ENCODE measurements at regions not wholly inside any gene's neighbourhood (a gene's known extent, or its start where the extent isn't known, plus 50 kb on each side); places are given as distances from the start of the nearest gene placed in this dataset.

GRCh38 chr12:98228683-98229539 is 286.5 kb upstream of the TMPO start:
- DNase-seq = no peak

DNA sequence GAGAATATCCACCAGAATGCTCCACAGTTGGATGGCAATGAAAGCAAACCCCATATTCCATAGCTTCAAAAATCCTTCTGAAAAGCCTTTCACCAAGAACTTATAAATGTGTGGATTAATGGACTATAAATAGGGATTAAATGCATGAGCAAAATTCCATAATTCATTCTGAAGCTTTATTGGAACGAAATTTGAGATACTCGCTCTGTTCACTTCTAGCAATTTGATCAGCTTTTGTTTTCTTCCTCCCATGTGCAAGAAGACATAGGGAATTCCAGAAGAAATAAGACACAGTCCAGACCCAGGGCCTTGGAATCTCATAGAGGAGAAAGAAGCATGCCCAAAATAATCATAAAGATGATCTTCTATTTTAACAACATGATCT is 285.9 kb upstream of the TMPO start:
- no peak for DNase-seq

DNA sequence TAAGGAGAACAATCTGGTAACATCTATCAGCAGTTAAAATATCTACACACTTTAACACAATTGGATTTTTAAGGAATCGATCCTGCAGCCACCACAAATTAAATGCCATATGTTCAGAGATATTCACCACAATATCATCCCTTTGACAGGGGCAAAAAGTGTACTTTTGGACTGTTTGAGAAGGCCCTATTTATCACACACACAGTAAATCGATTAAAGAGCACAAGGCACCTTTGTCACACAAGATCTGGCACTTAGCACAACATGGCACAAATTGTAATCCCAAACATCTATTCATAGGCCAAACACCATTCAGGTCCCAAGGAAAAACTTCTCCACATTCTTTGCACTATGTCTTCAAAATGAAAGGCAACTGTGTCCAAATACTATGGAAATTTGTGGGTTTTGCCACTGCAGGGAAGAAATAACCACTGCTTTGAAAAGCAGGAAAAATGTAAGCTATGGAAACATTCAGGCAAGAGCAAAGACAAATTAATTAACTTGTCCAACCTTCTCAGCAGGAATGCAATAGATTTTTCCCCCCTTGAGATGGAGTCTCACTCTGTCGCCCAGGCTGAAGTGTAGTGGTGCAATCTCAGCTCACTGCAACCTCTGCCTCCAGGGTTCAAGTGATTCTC is 282.5 kb upstream of the TMPO start:
- no peak for DNase-seq

DNA sequence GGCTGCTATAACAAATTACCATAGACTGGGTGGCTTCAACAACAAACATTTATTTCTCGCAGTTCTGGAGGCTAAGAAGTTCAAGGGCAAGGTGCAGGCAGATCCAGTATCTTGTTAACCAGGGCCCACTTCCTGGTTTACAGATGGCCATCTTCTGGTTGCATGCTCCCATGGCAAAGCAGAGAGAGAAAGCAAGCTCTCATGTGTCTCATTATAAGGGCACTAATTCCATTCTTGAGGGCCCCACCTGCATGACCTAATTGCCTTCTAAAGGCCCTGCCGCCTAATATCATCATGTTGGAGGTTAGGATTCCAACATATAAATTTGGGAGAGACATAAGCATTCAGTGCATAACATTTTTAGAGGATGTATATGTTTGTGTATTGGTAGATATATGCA is 280.1 kb upstream of the TMPO start:
- no peak for DNase-seq

DNA sequence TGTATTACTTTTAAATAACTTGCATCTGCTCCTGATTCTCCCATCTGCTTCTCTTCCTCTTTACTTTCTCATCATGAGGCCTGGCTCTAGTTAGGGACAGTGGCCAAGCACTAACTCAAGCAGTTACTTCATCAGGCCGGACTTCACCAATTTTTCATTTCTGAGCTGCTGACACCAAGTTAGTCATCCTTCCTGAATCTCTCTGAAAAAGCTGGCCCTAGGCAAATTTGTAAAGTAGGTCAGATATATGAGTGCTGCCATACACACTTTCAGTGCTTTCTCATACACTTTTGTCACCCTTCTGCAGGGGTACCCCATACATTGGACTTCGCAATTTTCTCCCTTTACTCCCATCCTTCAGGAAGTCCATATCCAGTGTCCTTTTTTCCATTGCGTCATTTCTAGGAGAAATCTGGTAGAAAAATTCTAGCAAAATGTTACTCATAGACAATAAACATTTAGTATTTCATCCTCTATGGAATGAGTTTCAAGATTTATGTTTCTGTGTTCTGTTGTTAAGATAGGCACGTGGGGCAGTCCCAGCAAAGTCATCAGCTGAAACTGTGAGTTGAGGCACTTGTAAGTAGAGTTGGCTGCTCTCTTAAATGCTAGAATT is 276.8 kb upstream of the TMPO start:
- peak; percentile 53 for DNase-seq

- no peak for DNase-seq
Measured at GRCh38 chr12:98243190-98243589, 272.2 kb upstream of the TMPO start.

- no peak for DNase-seq
Measured at GRCh38 chr12:98244136-98244535, 271.3 kb upstream of the TMPO start.

GRCh38 chr12:98253207-98254037 is 262.0 kb upstream of the TMPO start:
- no peak for DNase-seq

DNA sequence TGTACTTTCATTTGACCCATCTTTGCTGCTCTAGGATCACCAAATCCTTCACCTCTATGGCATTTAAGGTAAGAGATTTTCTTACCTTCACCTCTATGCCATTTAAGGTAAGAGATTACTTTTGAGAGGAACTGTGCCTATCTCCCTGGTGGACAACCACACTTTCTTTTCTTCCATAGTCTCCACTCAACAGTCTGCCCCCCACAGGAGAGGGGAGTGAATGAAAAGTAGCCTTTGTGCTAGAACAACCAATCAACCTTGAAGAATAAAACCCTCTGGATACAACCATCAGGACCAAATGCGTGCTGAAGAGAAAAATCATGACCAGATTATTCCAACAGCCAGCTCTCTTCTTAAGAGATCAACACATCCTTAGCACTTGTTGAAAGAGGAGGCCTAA is 258.6 kb upstream of the TMPO start:
- DNase-seq = no peak

DNA sequence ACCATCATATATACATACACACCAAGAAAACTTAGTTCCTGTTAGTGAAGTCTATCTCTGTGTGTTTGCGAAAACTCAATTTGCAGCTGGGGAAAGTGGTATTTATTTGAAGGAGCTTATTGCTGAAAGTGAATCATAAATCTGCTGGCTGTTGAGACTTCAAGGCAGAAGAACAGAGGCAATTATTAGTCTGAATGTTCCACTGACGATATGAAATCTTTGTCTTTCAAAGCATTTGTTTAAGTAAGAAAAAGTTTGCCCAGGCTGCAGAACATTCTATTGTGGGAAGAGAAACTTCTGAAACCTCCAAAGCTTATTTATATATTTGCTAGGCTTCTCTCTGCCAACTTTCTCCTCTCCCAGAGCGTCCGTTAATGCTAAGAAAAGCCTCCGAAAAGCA is 255.7 kb upstream of the TMPO start:
- no peak for DNase-seq

- DNase-seq = no peak
Measured at GRCh38 chr12:98260276-98260675, 255.1 kb upstream of the TMPO start.

- DNase-seq = no peak
Measured at GRCh38 chr12:98262902-98263301, 252.5 kb upstream of the TMPO start.

- no peak for DNase-seq
Measured at GRCh38 chr12:98274430-98275130, 240.8 kb upstream of the TMPO start.

- no peak for DNase-seq
Measured at GRCh38 chr12:98275131-98275475, 240.3 kb upstream of the TMPO start.

DNA sequence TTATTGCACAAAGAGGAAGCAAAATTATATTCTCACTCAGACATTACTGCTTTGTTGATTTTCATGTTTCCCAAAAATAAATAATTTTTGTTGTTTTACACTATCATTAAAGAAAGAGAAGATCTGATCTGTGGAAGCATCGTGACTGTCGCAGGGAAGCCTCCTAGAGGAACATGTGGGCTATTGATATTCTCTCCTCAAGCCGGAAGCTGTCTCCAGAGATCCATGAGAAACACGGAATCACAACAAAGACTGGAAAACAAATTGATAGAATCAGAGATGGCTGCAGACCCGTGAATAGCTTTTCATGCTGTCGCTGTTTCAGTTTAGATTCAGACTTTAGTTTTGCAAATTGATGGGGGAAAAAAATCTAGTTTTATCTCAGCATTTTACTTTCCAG is 235.2 kb upstream of the TMPO start:
- no peak for DNase-seq

DNA sequence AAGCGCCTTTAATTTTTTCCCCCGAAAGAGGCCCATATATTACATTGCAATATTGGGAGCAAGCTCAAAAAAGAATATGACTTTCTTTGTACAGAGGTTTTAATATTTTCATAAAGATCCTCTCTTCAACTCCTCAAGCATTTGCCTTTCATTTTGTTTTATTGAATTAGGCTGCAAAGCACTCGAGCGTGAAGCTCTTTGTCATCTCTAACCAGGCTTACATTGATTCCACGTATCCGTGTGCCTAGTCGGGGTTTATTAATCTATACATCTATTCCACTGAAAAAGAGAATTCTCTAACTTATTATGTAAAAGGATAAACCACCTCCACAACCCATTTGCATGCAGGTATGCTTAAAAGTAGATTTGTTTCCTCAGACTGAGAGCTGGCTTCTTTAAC is 234.8 kb upstream of the TMPO start:
- no peak for DNase-seq

- no peak for DNase-seq
Measured at GRCh38 chr12:98291828-98292227, 223.6 kb upstream of the TMPO start.

DNA sequence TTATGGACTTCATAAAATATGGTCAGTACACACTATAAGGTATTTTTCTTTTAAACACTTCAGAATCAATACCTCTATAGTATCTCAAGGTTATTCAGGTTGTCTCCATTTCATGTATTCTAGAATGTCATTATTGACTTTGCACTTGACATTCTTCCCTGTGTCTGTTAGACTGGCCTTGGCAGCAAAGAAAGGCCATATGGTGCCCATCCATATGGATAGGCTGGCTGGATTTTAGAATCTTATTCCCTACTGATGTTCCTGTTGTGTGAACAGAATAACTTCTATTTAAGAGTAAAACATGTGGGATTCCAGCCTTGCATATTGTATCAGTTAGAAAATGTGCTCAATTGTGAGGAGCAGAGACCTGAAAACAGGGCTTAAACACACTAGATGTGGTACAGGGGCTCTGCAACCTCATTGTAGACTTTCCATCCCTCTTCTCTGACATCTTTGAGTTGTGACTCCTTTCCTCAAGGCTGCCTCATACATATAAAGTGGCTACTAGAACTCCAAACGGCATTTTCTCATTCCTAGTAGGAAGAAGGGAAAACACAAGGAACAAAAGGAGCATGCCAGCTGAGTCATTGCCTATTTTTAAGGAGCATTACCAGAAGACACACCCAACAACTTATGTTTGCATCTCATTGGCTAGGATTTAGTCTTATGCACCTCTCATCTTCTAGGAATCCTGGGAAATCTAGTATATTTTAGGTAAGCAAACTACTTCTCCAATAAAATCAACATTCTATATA is 221.2 kb upstream of the TMPO start:
- DNase-seq = no peak

DNA sequence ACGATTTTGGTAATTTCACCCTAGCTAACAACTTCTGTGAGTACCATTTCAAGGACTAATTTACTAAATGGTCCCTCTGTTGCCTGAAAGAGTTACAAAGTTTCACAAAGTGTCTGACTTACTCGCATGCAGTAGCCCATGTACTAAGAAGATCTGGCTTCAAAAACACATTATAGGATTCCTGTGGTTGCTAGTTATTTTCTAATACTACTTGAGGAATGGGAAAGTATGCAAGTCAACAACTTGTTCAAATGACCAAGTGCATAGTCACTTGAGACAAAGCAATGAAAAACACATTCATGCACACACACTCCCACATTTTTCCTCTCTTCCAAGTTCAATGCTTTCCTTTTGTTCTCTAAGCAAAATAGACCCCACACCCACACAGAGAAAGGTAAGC is 219.7 kb upstream of the TMPO start:
- DNase-seq = no peak

GRCh38 chr12:98296462-98297079 is 218.8 kb upstream of the TMPO start:
- no peak for DNase-seq

DNA sequence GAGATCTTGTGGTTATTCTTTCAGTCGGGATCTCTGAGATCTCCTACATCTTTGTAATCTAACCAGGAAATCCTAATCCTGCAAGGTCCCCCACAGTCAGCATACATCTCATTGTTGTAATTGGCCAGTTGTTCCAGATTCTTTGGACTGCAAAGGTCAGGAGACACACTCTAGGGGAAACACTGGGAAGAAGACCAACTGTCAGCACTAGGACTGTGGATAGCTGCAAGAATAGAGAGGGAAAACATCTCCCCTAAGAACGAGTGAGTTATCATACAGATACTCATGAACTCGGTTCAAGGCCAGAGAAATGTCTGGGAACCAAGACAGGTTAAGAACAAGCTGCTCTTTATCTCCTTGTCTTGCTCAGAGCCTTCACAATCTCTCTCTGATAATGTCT is 217.9 kb upstream of the TMPO start:
- DNase-seq = no peak

DNA sequence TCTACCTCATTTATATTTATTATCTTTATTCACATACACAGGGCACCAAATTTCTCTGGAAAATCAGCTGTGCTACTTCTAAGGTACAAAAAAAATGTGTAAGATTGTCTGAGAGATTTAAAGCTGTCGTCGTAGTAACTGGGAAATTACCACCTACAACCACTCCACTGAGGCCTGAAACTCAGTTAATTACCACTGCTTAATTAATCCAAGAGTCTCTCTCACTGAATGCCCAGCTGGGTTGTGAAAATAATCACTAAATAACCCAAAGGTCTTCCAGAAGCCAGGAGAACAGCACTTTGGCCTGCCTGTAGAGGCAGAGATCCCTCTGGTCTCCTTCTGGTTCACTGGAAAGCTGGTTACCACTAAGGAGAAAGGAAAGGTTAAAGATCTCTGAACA is 207.2 kb upstream of the TMPO start:
- no peak for DNase-seq
